IMR-90 (cell line): ENCODE measurements at regions not wholly inside any gene's neighbourhood (a gene's known extent, or its start where the extent isn't known, plus 50 kb on each side); places are given as distances from the start of the nearest gene placed in this dataset.

Experiments used
- ATAC-seq: fragments of 200-7000 bp; cut with Tn5 transposase; 2 replicates; pipeline ENCODE4 v1.9.1; 2020; ENCODE audit warnings: low read depth, mild to moderate bottlenecking, moderate library complexity
- BruUV-seq: library from RNA; stranded (reverse); fragments of 400-500 nt; replicated peaks from 2 replicates; lab custom pipeline; 2021; lab: Mats Ljungman, UMichigan
- CTCF ChIA-PET: fragments of 300-600 bp; formaldehyde crosslinking; extraction: SDS; loops from one replicate; lab custom pipeline; 2021; ENCODE audit warnings: antibody characterized with exemption; lab: Yijun Ruan, JAX
- POLR2A ChIA-PET: fragments of 300-600 bp; sonication (Branson Sonifier 250); formaldehyde crosslinking; loops from one replicate; lab custom pipeline; 2022; ENCODE audit warnings: antibody characterized with exemption; ENCODE audit not compliant: unreplicated experiment; lab: Charles Lee
- DNase-seq: peaks from one replicate; pipeline ENCODE4 v3.0.0; 2013
- H2AFZ ChIP-seq: replicated peaks from 2 replicates; pipeline ENCODE3; 2013; ENCODE audit warnings: low read length, mild to moderate bottlenecking; ENCODE audit not compliant: poor library complexity
- H2AK5ac ChIP-seq: 2 replicates; pipeline ENCODE4 v1.6.1; 2013; ENCODE audit warnings: low read depth, low read length, inconsistent platforms
- H2AK9ac ChIP-seq: replicated peaks from 2 replicates; pipeline ENCODE3; 2013; ENCODE audit warnings: mild to moderate bottlenecking, low read depth, low read length, moderate library complexity; ENCODE audit not compliant: poor library complexity
- H2BK120ac ChIP-seq: 2 replicates; pipeline ENCODE4 v1.6.1; 2013; ENCODE audit warnings: low read depth, low read length, inconsistent platforms
- H2BK15ac ChIP-seq: 3 replicates; pipeline ENCODE4 v1.6.1; 2013; ENCODE audit warnings: low read depth, low read length, inconsistent platforms
- H2BK20ac ChIP-seq: 2 replicates; pipeline ENCODE4 v1.6.1; 2013; ENCODE audit warnings: low read depth, mild to moderate bottlenecking, inconsistent platforms, low read length, moderate library complexity
- H2BK5ac ChIP-seq: 2 replicates; pipeline ENCODE4 v1.6.1; 2013; ENCODE audit warnings: mild to moderate bottlenecking, low read depth, low read length, inconsistent platforms; ENCODE audit not compliant: poor library complexity, severe bottlenecking
- H3K14ac ChIP-seq: replicated peaks from 2 replicates; pipeline ENCODE4 v1.6.1; 2013; ENCODE audit warnings: low read depth, low read length, inconsistent platforms
- H3K18ac ChIP-seq: 2 replicates; pipeline ENCODE4 v1.6.1; 2013; ENCODE audit warnings: low read depth, low read length, control low read depth
- H3K23ac ChIP-seq: 2 replicates; pipeline ENCODE4 v1.6.1; 2013; ENCODE audit warnings: low read depth, low read length, inconsistent platforms
- H3K27ac ChIP-seq: 2 replicates; pipeline ENCODE4 v1.5.1; 2013; ENCODE audit warnings: mild to moderate bottlenecking, control low read depth, low read length; ENCODE audit not compliant: insufficient read depth
- H3K27me3 ChIP-seq: 2 replicates; pipeline ENCODE4 v1.6.1; 2013; ENCODE audit warnings: low read length; ENCODE audit not compliant: control insufficient read depth, insufficient read depth
- H3K36me3 ChIP-seq: 2 replicates; pipeline ENCODE4 v1.6.1; 2013; ENCODE audit warnings: low read length, mixed read lengths; ENCODE audit not compliant: control insufficient read depth, insufficient read depth
- H3K4ac ChIP-seq: 2 replicates; pipeline ENCODE4 v1.6.1; 2013; ENCODE audit warnings: low read depth, low read length, inconsistent platforms
- H3K4me1 ChIP-seq: 2 replicates; pipeline ENCODE4 v1.6.1; 2013; ENCODE audit warnings: low read length, mixed read lengths; ENCODE audit not compliant: control insufficient read depth, insufficient read depth
- H3K4me2 ChIP-seq: 2 replicates; pipeline ENCODE4 v1.6.1; 2013; ENCODE audit warnings: low read depth, mild to moderate bottlenecking, control low read depth, low read length, moderate library complexity
- H3K4me3 ChIP-seq: 2 replicates; pipeline ENCODE4 v1.5.1; 2013; ENCODE audit warnings: low read depth, mild to moderate bottlenecking, control low read depth, low read length, moderate library complexity; ENCODE audit not compliant: insufficient read depth
- H3K56ac ChIP-seq: 2 replicates; pipeline ENCODE4 v1.6.1; 2013; ENCODE audit warnings: low read length, inconsistent platforms; ENCODE audit not compliant: insufficient read depth; ENCODE audit errors: extremely low read depth
- H3K79me1 ChIP-seq, 2 experiments: 2 replicates each; pipeline ENCODE4 v1.6.1; 2013; ENCODE audit warnings: low read length in 2 of 2, inconsistent platforms in 1 of 2, low read depth in 1 of 2
- H3K9ac ChIP-seq: 2 replicates; pipeline ENCODE4 v1.6.1; 2013; ENCODE audit warnings: low read depth, low read length, control low read depth
- H3K9me1 ChIP-seq: 2 replicates; pipeline ENCODE4 v1.6.1; 2013; ENCODE audit warnings: low read length, inconsistent platforms; ENCODE audit not compliant: insufficient read depth
- H3K9me3 ChIP-seq: 2 replicates; pipeline ENCODE4 v1.6.1; 2013; ENCODE audit warnings: low read length; ENCODE audit not compliant: control insufficient read depth, insufficient read depth
- H4K20me1 ChIP-seq: 2 replicates; pipeline ENCODE4 v1.6.1; 2013; ENCODE audit warnings: low read length, inconsistent platforms; ENCODE audit not compliant: insufficient read depth
- H4K5ac ChIP-seq: 2 replicates; pipeline ENCODE4 v1.6.1; 2013; ENCODE audit warnings: mild to moderate bottlenecking, low read depth, low read length, control low read depth
- H4K8ac ChIP-seq, 2 experiments: 2 replicates each; pipeline ENCODE4 v1.6.1; 2013; ENCODE audit warnings: low read depth in 2 of 2, low read length in 2 of 2, control low read depth in 1 of 2, inconsistent platforms in 1 of 2
- H4K91ac ChIP-seq: 2 replicates; pipeline ENCODE4 v1.6.1; 2013; ENCODE audit warnings: low read depth, low read length, inconsistent platforms; ENCODE audit not compliant: insufficient read depth
- CHD1 ChIP-seq: IDR thresholded peaks from 2 replicates; pipeline ENCODE4 v1.6.1; 2012; ENCODE audit warnings: low read depth, low read length, improper control_type of control experiment
- ELK1 ChIP-seq: fragments of 150-350 bp; IDR thresholded peaks from 2 replicates; pipeline ENCODE4 v1.6.1; 2016; ENCODE audit warnings: low read depth, mild to moderate bottlenecking, low read length, moderate library complexity, borderline replicate concordance
- MAFK ChIP-seq: IDR thresholded peaks from 2 replicates; pipeline ENCODE4 v1.6.1; 2012; ENCODE audit warnings: low read depth, low read length, improper control_type of control experiment
- MXI1 ChIP-seq: IDR thresholded peaks from 2 replicates; pipeline ENCODE4 v1.6.1; 2012; ENCODE audit warnings: low read depth, mild to moderate bottlenecking, low read length, moderate library complexity, borderline replicate concordance
- RAD21 ChIP-seq: IDR thresholded peaks from 2 replicates; pipeline ENCODE4 v1.6.1; 2012; ENCODE audit warnings: low read length, improper control_type of control experiment
- RCOR1 ChIP-seq: IDR thresholded peaks from 2 replicates; pipeline ENCODE4 v1.6.1; 2012; ENCODE audit warnings: mild to moderate bottlenecking, low read length, improper control_type of control experiment; ENCODE audit not compliant: insufficient replicate concordance
- SMC3 ChIP-seq: fragments of 150-350 bp; IDR thresholded peaks from 2 replicates; pipeline ENCODE4 v1.6.1; 2016; ENCODE audit warnings: low read depth, mild to moderate bottlenecking, antibody characterized with exemption, low read length, moderate library complexity
- USF2 ChIP-seq: fragments of 150-350 bp; IDR thresholded peaks from 2 replicates; pipeline ENCODE4 v1.6.1; 2017; ENCODE audit warnings: mild to moderate bottlenecking, antibody characterized with exemption, low read length, low read depth
- WGBS, 2 experiments: methylation state at CpG; one replicate each; pipeline versions ENCODE4 v1.1.5 to v1.1.7; 2013; ENCODE audit warnings: missing lambda C conversion rate in 2 of 2; ENCODE audit not compliant: insufficient read length in 1 of 2; ENCODE audit errors: extremely low coverage in 2 of 2; 5-methylcytosine and 5-hydroxymethylcytosine counted together
- dilution Hi-C: fragments of 300-500 bp; cut with HindIII; formaldehyde crosslinking; loops from one replicate; pipeline ENCODE4 v1.14.3; 2018; ENCODE audit warnings: low sequenced_read_pairs; ENCODE audit not compliant: unreplicated experiment
- in situ Hi-C: fragments of 300-500 bp; cut with MboI; formaldehyde crosslinking; loops from 3 replicates; pipeline ENCODE4 v1.14.3; 2019; ENCODE audit warnings: low sequenced_read_pairs, inconsistent platforms, mixed read lengths
- intact Hi-C: fragments of 100-400 bp; cut with micrococcal nuclease; formaldehyde crosslinking; loops from 2 replicates; pipeline ENCODE4 v1.10.0; 2022

GRCh38 chr13:44189085-44189484, 184.5 kb upstream of the SERP2 start:
- peak overlapping the region; percentile 61; the same call in 1 of the 2 replicates for H2BK120ac ChIP-seq
- H3K4me3 ChIP-seq, result no peak overlapping the region
- peak overlapping the region; percentile 13; the same call in 1 of the 2 replicates for H2BK20ac ChIP-seq
- H2AK9ac ChIP-seq, result no peak overlapping the region
- peak overlapping the region; percentile 26; the same call in 1 of the 3 replicates for H2BK15ac ChIP-seq
- H3K14ac ChIP-seq, result peak overlapping the region; percentile 13; the same call in 1 of the 2 replicates
- no peak overlapping the region for H3K56ac ChIP-seq
- ATAC-seq, result no peak
- no peak overlapping the region for H3K4me2 ChIP-seq
- no peak overlapping the region for H2AFZ ChIP-seq
- peak overlapping the region; percentile 26; the same call in 1 of the 2 replicates for H4K91ac ChIP-seq
- 0 out of 2 replicates have a peak overlapping the region, but pooled peaks have one; percentile 32 for H3K23ac ChIP-seq
- H3K27ac ChIP-seq, result no peak overlapping the region
- in situ Hi-C loops, result no loop called here
- intact Hi-C loops, result no loop called here
- no peaks in the 10 kb centered on the region for H3K36me3 ChIP-seq
- no peak overlapping the region for H4K5ac ChIP-seq
- no peak overlapping the region for H3K9ac ChIP-seq
- H4K8ac ChIP-seq, result no peak overlapping the region
- no peak overlapping the region for H3K18ac ChIP-seq
- H2BK5ac ChIP-seq, result no peak overlapping the region
- DNase-seq, result no peak
- no TSS peak for BruUV-seq
- no peaks in the 10 kb centered on the region; the same call in 1 of the 2 replicates for H3K9me3 ChIP-seq
- no peaks in the 10 kb centered on the region for H3K79me1 ChIP-seq
- 0 out of 2 replicates have a peak overlapping the region, but pooled peaks have one; percentile 15 for H3K4ac ChIP-seq
- peak overlapping the region; percentile 73; the same call in 1 of the 2 replicates for H2AK5ac ChIP-seq
- dilution Hi-C loops, result no loop called here
- peaks cover 4% of the 10 kb centered on the region for H3K9me1 ChIP-seq
- CTCF ChIA-PET, result no interaction called here
- H4K20me1 ChIP-seq, result no peaks in the 10 kb centered on the region
- no peaks in the 10 kb centered on the region for H3K27me3 ChIP-seq
- POLR2A ChIA-PET, result no interaction called here
- peaks cover 4% of the 10 kb centered on the region; the same call in 1 of the 2 replicates for H3K4me1 ChIP-seq
- no CpG with 5 or more reads among the region's 1 CpG for WGBS, 2 experiments
- TF ChIP-seq ELK1 (no peak), MAFK (no peak), SMC3 (no peak), RAD21 (no peak), MXI1 (no peak), USF2 (no peak), CHD1 (no peak), RCOR1 (no peak)
